Liver (tissue), 8 donors: ENCODE measurements at regions not wholly inside any gene's neighbourhood (a gene's known extent, or its start where the extent isn't known, plus 50 kb on each side); places are given as distances from the start of the nearest gene placed in this dataset.

Experiments used
- DNase-seq: peaks from one replicate; pipeline ENCODE4 v3.0.0-alpha.2; 2017; ENCODE audit warnings: low spot score
- H3K27ac ChIP-seq, 2 donors: one replicate each; pipeline ENCODE4 v1.7.0; 2013; ENCODE audit warnings: inconsistent platforms in 2 of 2, low read length in 2 of 2, control low read depth in 1 of 2, low read depth in 1 of 2, mild to moderate bottlenecking in 1 of 2
- H3K27me3 ChIP-seq, 4 donors: one replicate each; pipeline versions ENCODE4 v1.6.1 to v1.7.0; 2013; ENCODE audit warnings: low read length in 3 of 4, inconsistent platforms in 1 of 4, mild to moderate bottlenecking in 1 of 4, moderate library complexity in 1 of 4; ENCODE audit not compliant: control insufficient read depth in 4 of 4, insufficient read depth in 4 of 4
- H3K36me3 ChIP-seq, 4 donors: one replicate each; pipeline versions ENCODE4 v1.6.1 to v1.7.0; 2013; ENCODE audit warnings: low read length in 3 of 4, mild to moderate bottlenecking in 3 of 4, low read depth in 1 of 4, moderate library complexity in 1 of 4; ENCODE audit not compliant: control insufficient read depth in 4 of 4, insufficient read depth in 3 of 4
- H3K4me1 ChIP-seq, 4 donors: one replicate each; pipeline versions ENCODE4 v1.6.1 to v1.7.0; 2013; ENCODE audit warnings: low read length in 3 of 4, mild to moderate bottlenecking in 3 of 4, moderate library complexity in 1 of 4; ENCODE audit not compliant: control insufficient read depth in 4 of 4, insufficient read depth in 4 of 4
- H3K4me3 ChIP-seq, 3 donors: one replicate each; pipeline versions ENCODE4 v1.6.1 to v1.7.0; 2013; ENCODE audit warnings: low read length in 3 of 3, control low read depth in 1 of 3, low read depth in 1 of 3, mild to moderate bottlenecking in 1 of 3
- H3K9ac ChIP-seq, 2 donors: one replicate each; pipeline ENCODE4 v1.7.0; 2013; ENCODE audit warnings: low read length in 2 of 2, mild to moderate bottlenecking in 2 of 2, moderate library complexity in 2 of 2, control low read depth in 1 of 2, low read depth in 1 of 2
- H3K9me3 ChIP-seq, 4 donors: one replicate each; pipeline versions ENCODE4 v1.6.1 to v1.7.0; 2013; ENCODE audit warnings: low read length in 3 of 4; ENCODE audit not compliant: control insufficient read depth in 4 of 4
- EGR1 ChIP-seq, 2 donors: IDR thresholded peaks; 2 replicates each; pipeline ENCODE4 v1.6.1; 2016 to 2018; ENCODE audit warnings: antibody characterized with exemption in 2 of 2, low read depth in 2 of 2
- FOXA1 ChIP-seq: IDR thresholded peaks from 2 replicates; pipeline ENCODE4 v1.6.1; 2016; ENCODE audit warnings: antibody characterized with exemption
- FOXA2 ChIP-seq: IDR thresholded peaks from 2 replicates; pipeline ENCODE4 v1.6.1; 2016; ENCODE audit warnings: antibody characterized with exemption
- GABPA ChIP-seq, 2 donors: IDR thresholded peaks in 1 of 2; conservative IDR thresholded peaks in 1 of 2; 2 replicates each; pipeline ENCODE4 v1.6.1; 2016; ENCODE audit warnings: antibody characterized with exemption in 2 of 2, mild to moderate bottlenecking in 1 of 2, moderate library complexity in 1 of 2
- HNF4A ChIP-seq, 2 donors: conservative IDR thresholded peaks; 2 replicates each; pipeline ENCODE4 v1.6.1; 2016; ENCODE audit warnings: antibody characterized with exemption in 2 of 2, mild to moderate bottlenecking in 2 of 2
- HNF4G ChIP-seq: IDR thresholded peaks from 2 replicates; pipeline ENCODE4 v1.6.1; 2016; ENCODE audit warnings: antibody characterized with exemption
- JUND ChIP-seq, 2 donors: IDR thresholded peaks; 2 replicates each; pipeline ENCODE4 v1.6.1; 2016; ENCODE audit warnings: antibody characterized with exemption in 2 of 2
- NR2F2 ChIP-seq: IDR thresholded peaks from 2 replicates; pipeline ENCODE4 v1.6.1; 2016; ENCODE audit warnings: antibody characterized with exemption
- RAD21 ChIP-seq, 2 donors: IDR thresholded peaks; 2 replicates each; pipeline ENCODE4 v1.6.1; 2016; ENCODE audit warnings: antibody characterized with exemption in 2 of 2, mild to moderate bottlenecking in 2 of 2
- RXRA ChIP-seq, 2 donors: IDR thresholded peaks; 2 replicates each; pipeline ENCODE4 v1.6.1; 2017 to 2018; ENCODE audit warnings: antibody characterized with exemption in 2 of 2, mild to moderate bottlenecking in 1 of 2
- SP1 ChIP-seq: IDR thresholded peaks from 2 replicates; pipeline ENCODE4 v1.6.1; 2018; ENCODE audit warnings: antibody characterized with exemption, mild to moderate bottlenecking
- TAF1 ChIP-seq: conservative IDR thresholded peaks from 2 replicates; pipeline ENCODE4 v1.6.1; 2016; ENCODE audit warnings: antibody characterized with exemption, mild to moderate bottlenecking
- YY1 ChIP-seq: IDR thresholded peaks from 2 replicates; pipeline ENCODE4 v1.6.1; 2016; ENCODE audit warnings: antibody characterized with exemption, mild to moderate bottlenecking
- WGBS: extraction: QIAGEN DNeasy Blood & Tissue Kit; methylation state at CpG from one replicate; pipeline ENCODE4 v1.1.7; 2013; 5-methylcytosine and 5-hydroxymethylcytosine counted together
- TF ChIP-seq, protein P1 (sequence below): IDR thresholded peaks from 2 replicates; pipeline ENCODE4 v1.6.1; 2016; ENCODE audit warnings: antibody characterized with exemption, mild to moderate bottlenecking
- TF ChIP-seq, protein P2 (sequence below): fragments of 150-350 bp; IDR thresholded peaks from 2 replicates; pipeline ENCODE4 v1.5.1; 2017; ENCODE audit warnings: improper control_type of control experiment, low read depth, low read length; ENCODE audit not compliant: missing input control
- TF ChIP-seq, protein P3 (sequence below): IDR thresholded peaks from 2 replicates; pipeline ENCODE4 v1.6.1; 2016; ENCODE audit warnings: antibody characterized with exemption
- TF ChIP-seq, protein P4 (sequence below): IDR thresholded peaks from 2 replicates; pipeline ENCODE4 v1.6.1; 2016; ENCODE audit warnings: antibody characterized with exemption
- TF ChIP-seq, protein P5 (sequence below): IDR thresholded peaks from 2 replicates; pipeline ENCODE4 v1.6.1; 2016; ENCODE audit warnings: antibody characterized with exemption
- donor health status: healthy.
- donor health status: healthy.
- donor health status: healthy.
- donor health status: healthy.
- donor health status: healthy.

DNA sequence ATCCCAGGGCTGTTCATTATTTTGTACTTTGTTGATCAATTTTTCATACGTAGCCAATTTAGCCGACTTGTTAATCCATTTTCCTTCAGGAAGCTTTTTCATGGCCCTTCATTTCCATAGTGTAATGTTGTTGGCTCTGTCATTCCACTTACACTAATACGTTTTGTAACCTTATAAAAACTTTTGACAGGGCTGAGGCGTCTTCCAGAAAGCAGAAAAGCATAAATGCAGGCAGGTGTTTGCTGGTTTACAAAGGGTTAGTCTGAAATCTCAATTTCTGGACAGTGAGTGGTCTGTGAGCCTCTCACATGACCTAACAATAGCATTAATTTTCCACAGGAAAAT, 444.0 kb downstream of the OTOL1 start:
- Histone ChIP-seq H3K9ac (no peak overlapping the region), H3K9me3 (peaks cover 0 to 6% (median 0%) of the 10 kb centered on the region in 4 donors), H3K4me1 (no peaks in the 10 kb centered on the region), H3K36me3 (no peaks in the 10 kb centered on the region), H3K27ac (no peak overlapping the region), H3K4me3 (no peak overlapping the region), H3K27me3 (peaks cover 0 to 2% (median 0%) of the 10 kb centered on the region in 4 donors)
- no peak for TF ChIP-seq RXRA (IDR thresholded peaks at IDR 0.05)
- TF ChIP-seq, protein P1, sequence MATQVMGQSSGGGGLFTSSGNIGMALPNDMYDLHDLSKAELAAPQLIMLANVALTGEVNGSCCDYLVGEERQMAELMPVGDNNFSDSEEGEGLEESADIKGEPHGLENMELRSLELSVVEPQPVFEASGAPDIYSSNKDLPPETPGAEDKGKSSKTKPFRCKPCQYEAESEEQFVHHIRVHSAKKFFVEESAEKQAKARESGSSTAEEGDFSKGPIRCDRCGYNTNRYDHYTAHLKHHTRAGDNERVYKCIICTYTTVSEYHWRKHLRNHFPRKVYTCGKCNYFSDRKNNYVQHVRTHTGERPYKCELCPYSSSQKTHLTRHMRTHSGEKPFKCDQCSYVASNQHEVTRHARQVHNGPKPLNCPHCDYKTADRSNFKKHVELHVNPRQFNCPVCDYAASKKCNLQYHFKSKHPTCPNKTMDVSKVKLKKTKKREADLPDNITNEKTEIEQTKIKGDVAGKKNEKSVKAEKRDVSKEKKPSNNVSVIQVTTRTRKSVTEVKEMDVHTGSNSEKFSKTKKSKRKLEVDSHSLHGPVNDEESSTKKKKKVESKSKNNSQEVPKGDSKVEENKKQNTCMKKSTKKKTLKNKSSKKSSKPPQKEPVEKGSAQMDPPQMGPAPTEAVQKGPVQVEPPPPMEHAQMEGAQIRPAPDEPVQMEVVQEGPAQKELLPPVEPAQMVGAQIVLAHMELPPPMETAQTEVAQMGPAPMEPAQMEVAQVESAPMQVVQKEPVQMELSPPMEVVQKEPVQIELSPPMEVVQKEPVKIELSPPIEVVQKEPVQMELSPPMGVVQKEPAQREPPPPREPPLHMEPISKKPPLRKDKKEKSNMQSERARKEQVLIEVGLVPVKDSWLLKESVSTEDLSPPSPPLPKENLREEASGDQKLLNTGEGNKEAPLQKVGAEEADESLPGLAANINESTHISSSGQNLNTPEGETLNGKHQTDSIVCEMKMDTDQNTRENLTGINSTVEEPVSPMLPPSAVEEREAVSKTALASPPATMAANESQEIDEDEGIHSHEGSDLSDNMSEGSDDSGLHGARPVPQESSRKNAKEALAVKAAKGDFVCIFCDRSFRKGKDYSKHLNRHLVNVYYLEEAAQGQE = no peak
- TF ChIP-seq, protein P2, sequence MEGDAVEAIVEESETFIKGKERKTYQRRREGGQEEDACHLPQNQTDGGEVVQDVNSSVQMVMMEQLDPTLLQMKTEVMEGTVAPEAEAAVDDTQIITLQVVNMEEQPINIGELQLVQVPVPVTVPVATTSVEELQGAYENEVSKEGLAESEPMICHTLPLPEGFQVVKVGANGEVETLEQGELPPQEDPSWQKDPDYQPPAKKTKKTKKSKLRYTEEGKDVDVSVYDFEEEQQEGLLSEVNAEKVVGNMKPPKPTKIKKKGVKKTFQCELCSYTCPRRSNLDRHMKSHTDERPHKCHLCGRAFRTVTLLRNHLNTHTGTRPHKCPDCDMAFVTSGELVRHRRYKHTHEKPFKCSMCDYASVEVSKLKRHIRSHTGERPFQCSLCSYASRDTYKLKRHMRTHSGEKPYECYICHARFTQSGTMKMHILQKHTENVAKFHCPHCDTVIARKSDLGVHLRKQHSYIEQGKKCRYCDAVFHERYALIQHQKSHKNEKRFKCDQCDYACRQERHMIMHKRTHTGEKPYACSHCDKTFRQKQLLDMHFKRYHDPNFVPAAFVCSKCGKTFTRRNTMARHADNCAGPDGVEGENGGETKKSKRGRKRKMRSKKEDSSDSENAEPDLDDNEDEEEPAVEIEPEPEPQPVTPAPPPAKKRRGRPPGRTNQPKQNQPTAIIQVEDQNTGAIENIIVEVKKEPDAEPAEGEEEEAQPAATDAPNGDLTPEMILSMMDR = no peak
- TF ChIP-seq FOXA1 = no peak
- TF ChIP-seq NR2F2 = no peak
- no peak for TF ChIP-seq SP1
- no peak for TF ChIP-seq HNF4G
- TF ChIP-seq FOXA2 = no peak
- TF ChIP-seq RAD21 (IDR thresholded peaks at IDR 0.05) = no peak
- TF ChIP-seq GABPA (IDR thresholded peaks at IDR 0.05 in 1 of 2, conservative IDR thresholded peaks at IDR 0.05 in 1 of 2) = no peak
- TF ChIP-seq YY1 = no peak
- TF ChIP-seq TAF1 = no peak
- TF ChIP-seq HNF4A (conservative IDR thresholded peaks at IDR 0.05) = no peak
- TF ChIP-seq, protein P3, sequence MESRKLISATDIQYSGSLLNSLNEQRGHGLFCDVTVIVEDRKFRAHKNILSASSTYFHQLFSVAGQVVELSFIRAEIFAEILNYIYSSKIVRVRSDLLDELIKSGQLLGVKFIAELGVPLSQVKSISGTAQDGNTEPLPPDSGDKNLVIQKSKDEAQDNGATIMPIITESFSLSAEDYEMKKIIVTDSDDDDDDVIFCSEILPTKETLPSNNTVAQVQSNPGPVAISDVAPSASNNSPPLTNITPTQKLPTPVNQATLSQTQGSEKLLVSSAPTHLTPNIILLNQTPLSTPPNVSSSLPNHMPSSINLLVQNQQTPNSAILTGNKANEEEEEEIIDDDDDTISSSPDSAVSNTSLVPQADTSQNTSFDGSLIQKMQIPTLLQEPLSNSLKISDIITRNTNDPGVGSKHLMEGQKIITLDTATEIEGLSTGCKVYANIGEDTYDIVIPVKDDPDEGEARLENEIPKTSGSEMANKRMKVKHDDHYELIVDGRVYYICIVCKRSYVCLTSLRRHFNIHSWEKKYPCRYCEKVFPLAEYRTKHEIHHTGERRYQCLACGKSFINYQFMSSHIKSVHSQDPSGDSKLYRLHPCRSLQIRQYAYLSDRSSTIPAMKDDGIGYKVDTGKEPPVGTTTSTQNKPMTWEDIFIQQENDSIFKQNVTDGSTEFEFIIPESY = no peak
- TF ChIP-seq, protein P4, sequence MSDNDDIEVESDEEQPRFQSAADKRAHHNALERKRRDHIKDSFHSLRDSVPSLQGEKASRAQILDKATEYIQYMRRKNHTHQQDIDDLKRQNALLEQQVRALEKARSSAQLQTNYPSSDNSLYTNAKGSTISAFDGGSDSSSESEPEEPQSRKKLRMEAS = no peak
- TF ChIP-seq, protein P5, sequence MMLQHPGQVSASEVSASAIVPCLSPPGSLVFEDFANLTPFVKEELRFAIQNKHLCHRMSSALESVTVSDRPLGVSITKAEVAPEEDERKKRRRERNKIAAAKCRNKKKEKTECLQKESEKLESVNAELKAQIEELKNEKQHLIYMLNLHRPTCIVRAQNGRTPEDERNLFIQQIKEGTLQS = no peak
- TF ChIP-seq EGR1 (IDR thresholded peaks at IDR 0.05; ENCODE audit: low read depth in 2 of 2) = no peak
- TF ChIP-seq JUND (IDR thresholded peaks at IDR 0.05) = no peak
- DNase-seq = no peak
- WGBS = 54% methylated on average over 4 of the region's 4 CpGs
